Fibroblast of lung (primary cell): ENCODE measurements at regions not wholly inside any gene's neighbourhood (a gene's known extent, or its start where the extent isn't known, plus 50 kb on each side); places are given as distances from the start of the nearest gene placed in this dataset.
"Not testable (repeated sequence)": the region's sequence is repeated elsewhere in the genome, so short reads cannot be mapped to it uniquely, and the experiment has no call there.

Source experiments
- DNase-seq, 2 donors: peaks; one replicate each; pipeline versions ENCODE4 v3.0.0 to v3.0.0-alpha.2; 2010; ENCODE audit warnings: low read depth in 2 of 2
- H2AFZ ChIP-seq: 2 replicates; pipeline ENCODE4 v1.5.1; 2012; ENCODE audit warnings: low read length, control low read depth, inconsistent platforms
- H3K27ac ChIP-seq: 2 replicates; pipeline ENCODE4 v1.5.1; 2011; ENCODE audit warnings: low read length, control low read depth; ENCODE audit not compliant: insufficient read depth
- H3K27me3 ChIP-seq: 2 replicates; pipeline ENCODE4 v1.5.1; 2011; ENCODE audit warnings: mild to moderate bottlenecking, low read length; ENCODE audit not compliant: control insufficient read depth, insufficient read depth
- H3K36me3 ChIP-seq: 2 replicates; pipeline ENCODE4 v1.5.1; 2011; ENCODE audit warnings: low read length; ENCODE audit not compliant: control insufficient read depth, insufficient read depth
- H3K4me1 ChIP-seq: 2 replicates; pipeline ENCODE4 v1.5.1; 2011; ENCODE audit warnings: low read length; ENCODE audit not compliant: control insufficient read depth, insufficient read depth; ENCODE audit errors: extremely low read depth
- H3K4me2 ChIP-seq: 2 replicates; pipeline ENCODE4 v1.5.1; 2011; ENCODE audit warnings: low read length, control low read depth; ENCODE audit not compliant: insufficient read depth; ENCODE audit errors: extremely low read depth
- H3K4me3 ChIP-seq, 4 experiments: fragments of 200-600 bp in 1 of 4; sonication (generic) in 1 of 4; replicated peaks in 1 of 4; 2 replicates each; pipeline ENCODE4 v1.5.1; 2011 to 2016; ENCODE audit warnings: low read length in 4 of 4, low read depth in 3 of 4, mild to moderate bottlenecking in 3 of 4, control low read depth in 2 of 4, inconsistent platforms in 1 of 4, mixed read lengths in 1 of 4; ENCODE audit not compliant: insufficient read depth in 1 of 4; ENCODE audit errors: control extremely low read depth in 1 of 4
- H3K79me2 ChIP-seq: 2 replicates; pipeline ENCODE4 v1.5.1; 2012; ENCODE audit warnings: mild to moderate bottlenecking, low read length, inconsistent platforms; ENCODE audit not compliant: control insufficient read depth, insufficient read depth
- H3K9ac ChIP-seq: 2 replicates; pipeline ENCODE4 v1.5.1; 2011; ENCODE audit warnings: mild to moderate bottlenecking, low read length, control low read depth; ENCODE audit not compliant: insufficient read depth
- H3K9me3 ChIP-seq: 2 replicates; pipeline ENCODE4 v1.5.1; 2012; ENCODE audit warnings: low read depth, low read length; ENCODE audit not compliant: control insufficient read depth, insufficient read depth
- H4K20me1 ChIP-seq: 2 replicates; pipeline ENCODE4 v1.5.1; 2011; ENCODE audit warnings: low read length; ENCODE audit not compliant: control insufficient read depth, insufficient read depth; ENCODE audit errors: extremely low read depth
- CTCF ChIP-seq, 2 donors: IDR thresholded peaks in 1 of 2; conservative IDR thresholded peaks in 1 of 2; 1 replicate in 1 of 2; 2 replicates in 1 of 2; pipeline ENCODE4 v1.5.1; 2011 to 2012; ENCODE audit warnings: low read length in 2 of 2, control low read depth in 1 of 2, inconsistent platforms in 1 of 2, low read depth in 1 of 2, mild to moderate bottlenecking in 1 of 2
- EZH2 ChIP-seq: IDR thresholded peaks from 2 replicates; pipeline ENCODE4 v1.5.1; 2012; ENCODE audit warnings: low read length, control low read depth, mild to moderate bottlenecking; ENCODE audit errors: missing control alignments

- no peak overlapping the region for H3K4me2 ChIP-seq
- H3K4me3 ChIP-seq = no peak overlapping the region
- H3K9ac ChIP-seq = no peak overlapping the region
- H2AFZ ChIP-seq = no peak overlapping the region
- H3K9me3 ChIP-seq = no peaks in the 10 kb centered on the region
- H3K27ac ChIP-seq = no peak overlapping the region
- no peaks in the 10 kb centered on the region for H4K20me1 ChIP-seq
- no peaks in the 10 kb centered on the region for H3K79me2 ChIP-seq
- no peaks in the 10 kb centered on the region for H3K36me3 ChIP-seq
- peak; percentile 29 to 46 for DNase-seq
- TF ChIP-seq EZH2 (no peak), CTCF (conservative IDR thresholded peaks at IDR 0.05 in 1 of 2, IDR thresholded peaks at IDR 0.05 in 1 of 2; ENCODE audit: low read depth in 1 of 2, low read length in 2 of 2) (no peak)
- H3K4me1 ChIP-seq = no peaks in the 10 kb centered on the region
- H3K27me3 ChIP-seq = no peaks in the 10 kb centered on the region
Observed at GRCh38 chr5:153276151-153276550, 214.3 kb upstream of the GRIA1 start.

GRCh38 chr5:153296251-153296844 is 194.1 kb upstream of the GRIA1 start:
- not testable (repeated sequence) for H3K36me3 ChIP-seq, H3K4me1 ChIP-seq, H3K79me2 ChIP-seq, H4K20me1 ChIP-seq, H3K4me2 ChIP-seq, H3K27me3 ChIP-seq, DNase-seq, H3K4me3 ChIP-seq, H3K9ac ChIP-seq, H2AFZ ChIP-seq, H3K27ac ChIP-seq, H3K9me3 ChIP-seq

GRCh38 chr5:153299891-153300290 is 190.6 kb upstream of the GRIA1 start:
- no peaks in the 10 kb centered on the region for H3K79me2 ChIP-seq
- H2AFZ ChIP-seq = no peak overlapping the region
- no peak for DNase-seq
- no peak for TF ChIP-seq EZH2
- TF ChIP-seq CTCF (conservative IDR thresholded peaks at IDR 0.05 in 1 of 2, IDR thresholded peaks at IDR 0.05 in 1 of 2; ENCODE audit: low read depth in 1 of 2, low read length in 2 of 2) = no peak
- H3K27ac ChIP-seq = no peak overlapping the region
- H4K20me1 ChIP-seq = no peaks in the 10 kb centered on the region
- no peaks in the 10 kb centered on the region for H3K27me3 ChIP-seq
- H3K9ac ChIP-seq = no peak overlapping the region
- no peaks in the 10 kb centered on the region for H3K4me1 ChIP-seq
- H3K9me3 ChIP-seq = no peaks in the 10 kb centered on the region
- no peak overlapping the region for H3K4me3 ChIP-seq
- no peak overlapping the region for H3K4me2 ChIP-seq
- H3K36me3 ChIP-seq = no peaks in the 10 kb centered on the region
